Sigmoid colon (tissue), 4 donors: ENCODE measurements at regions not wholly inside any gene's neighbourhood (a gene's known extent, or its start where the extent isn't known, plus 50 kb on each side); places are given as distances from the start of the nearest gene placed in this dataset.

Experiments used
- EP300 ChIP-seq, 4 donors: sonication (generic); formaldehyde crosslinking; IDR thresholded peaks; one replicate each; pipeline ENCODE4 v1.6.1; 2017; ENCODE audit warnings: antibody characterized with exemption in 4 of 4
- TF ChIP-seq, protein P1 (sequence below), 4 experiments: fragments of 450-650 bp in 3 of 4; fragments of 200-600 bp in 1 of 4; IDR thresholded peaks; one replicate each; pipeline ENCODE4 v1.5.1; 2016 to 2019; ENCODE audit warnings: antibody characterized with exemption in 4 of 4, mild to moderate bottlenecking in 3 of 4, moderate library complexity in 2 of 4

GRCh38 chr6:113112086-113112485, 745.1 kb upstream of the MARCKS start:
- TF ChIP-seq, protein P1, sequence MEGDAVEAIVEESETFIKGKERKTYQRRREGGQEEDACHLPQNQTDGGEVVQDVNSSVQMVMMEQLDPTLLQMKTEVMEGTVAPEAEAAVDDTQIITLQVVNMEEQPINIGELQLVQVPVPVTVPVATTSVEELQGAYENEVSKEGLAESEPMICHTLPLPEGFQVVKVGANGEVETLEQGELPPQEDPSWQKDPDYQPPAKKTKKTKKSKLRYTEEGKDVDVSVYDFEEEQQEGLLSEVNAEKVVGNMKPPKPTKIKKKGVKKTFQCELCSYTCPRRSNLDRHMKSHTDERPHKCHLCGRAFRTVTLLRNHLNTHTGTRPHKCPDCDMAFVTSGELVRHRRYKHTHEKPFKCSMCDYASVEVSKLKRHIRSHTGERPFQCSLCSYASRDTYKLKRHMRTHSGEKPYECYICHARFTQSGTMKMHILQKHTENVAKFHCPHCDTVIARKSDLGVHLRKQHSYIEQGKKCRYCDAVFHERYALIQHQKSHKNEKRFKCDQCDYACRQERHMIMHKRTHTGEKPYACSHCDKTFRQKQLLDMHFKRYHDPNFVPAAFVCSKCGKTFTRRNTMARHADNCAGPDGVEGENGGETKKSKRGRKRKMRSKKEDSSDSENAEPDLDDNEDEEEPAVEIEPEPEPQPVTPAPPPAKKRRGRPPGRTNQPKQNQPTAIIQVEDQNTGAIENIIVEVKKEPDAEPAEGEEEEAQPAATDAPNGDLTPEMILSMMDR (IDR thresholded peaks at IDR 0.05): no peak
- no peak for TF ChIP-seq EP300 (IDR thresholded peaks at IDR 0.05)
